Activated CD8-positive, alpha-beta T cell treated with anti-CD3 and anti-CD28 coated beads for 36 hours (primary cell): ENCODE measurements at regions not wholly inside any gene's neighbourhood (a gene's known extent, or its start where the extent isn't known, plus 50 kb on each side); places are given as distances from the start of the nearest gene placed in this dataset.
"Not testable (repeated sequence)": the region's sequence is repeated elsewhere in the genome, so short reads cannot be mapped to it uniquely, and the experiment has no call there.

Source experiments
- ATAC-seq: fragments of 200-7000 bp; cut with Tn5 transposase; one replicate; pipeline ENCODE4 v1.10.0; 2021; ENCODE audit warnings: mild to moderate bottlenecking, moderate library complexity
- CTCF ChIA-PET: fragments of 350-600 bp; sonication (Branson Sonifier 250); formaldehyde crosslinking; loops from one replicate; lab custom pipeline; 2021; ENCODE audit warnings: antibody characterized with exemption; lab: Charles Lee
- POLR2A ChIA-PET: fragments of 350-600 bp; sonication (Branson Sonifier 250); formaldehyde crosslinking; loops from one replicate; lab custom pipeline; 2021; ENCODE audit warnings: antibody characterized with exemption; lab: Charles Lee
- DNase-seq: peaks from one replicate; pipeline ENCODE4 v3.0.0-alpha.2; 2020
- H3K27ac Mint-ChIP-seq: one replicate; pipeline ENCODE4 v1.8.0; 2021; ENCODE audit warnings: mild to moderate bottlenecking, mixed read lengths
- H3K27me3 Mint-ChIP-seq: one replicate; pipeline ENCODE4 v1.8.0; 2021; ENCODE audit warnings: mixed read lengths
- H3K36me3 Mint-ChIP-seq: one replicate; pipeline ENCODE4 v1.8.0; 2021; ENCODE audit warnings: low read depth, mixed read lengths
- H3K4me1 Mint-ChIP-seq: one replicate; pipeline ENCODE4 v1.8.0; 2021; ENCODE audit warnings: low read depth, mixed read lengths
- H3K4me3 Mint-ChIP-seq: one replicate; pipeline ENCODE4 v1.8.0; 2021; ENCODE audit warnings: mild to moderate bottlenecking, moderate library complexity, mixed read lengths
- H3K9me3 Mint-ChIP-seq: one replicate; pipeline ENCODE4 v1.8.0; 2021; ENCODE audit warnings: mixed read lengths
- intact Hi-C: fragments of 100-400 bp; cut with micrococcal nuclease; formaldehyde crosslinking; loops from one replicate; pipeline ENCODE4 v1.10.0; 2022
- TF ChIP-seq, protein P1 (sequence below): fragments of 200-600 bp; IDR thresholded peaks from one replicate; pipeline ENCODE4 v1.8.0; 2022; ENCODE audit warnings: antibody characterized with exemption, mild to moderate bottlenecking

DNA sequence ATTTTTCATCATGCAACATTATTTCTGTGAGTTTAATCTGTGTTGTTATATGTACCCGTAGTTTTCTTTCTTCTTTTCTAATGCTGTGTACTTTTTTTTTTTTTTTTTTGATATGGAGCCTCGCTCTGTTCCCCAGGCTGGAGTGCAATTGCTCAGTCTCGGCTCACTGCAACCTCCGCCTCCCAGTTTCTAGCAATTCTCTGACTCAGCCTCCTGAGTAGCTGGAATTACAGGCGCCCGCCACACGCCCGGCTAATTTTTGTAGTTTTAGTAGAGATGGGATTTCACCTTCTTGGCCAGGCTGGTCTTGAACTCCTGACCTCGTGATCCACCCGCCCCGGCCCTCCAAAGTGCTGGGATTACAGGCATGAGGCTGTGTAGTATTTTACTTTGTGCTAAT lies 155.4 kb downstream of the GALR1 start:
- intact Hi-C loops: no loop called here
- no peak for DNase-seq
- Mint-ChIP-seq H3K9me3 (no peaks in the 10 kb centered on the region), H3K4me3 (no peak overlapping the region), H3K27me3 (no peaks in the 10 kb centered on the region), H3K36me3 (no peaks in the 10 kb centered on the region), H3K27ac (no peak overlapping the region), H3K4me1 (no peaks in the 10 kb centered on the region)
- CTCF ChIA-PET: no interaction called here
- TF ChIP-seq, protein P1, sequence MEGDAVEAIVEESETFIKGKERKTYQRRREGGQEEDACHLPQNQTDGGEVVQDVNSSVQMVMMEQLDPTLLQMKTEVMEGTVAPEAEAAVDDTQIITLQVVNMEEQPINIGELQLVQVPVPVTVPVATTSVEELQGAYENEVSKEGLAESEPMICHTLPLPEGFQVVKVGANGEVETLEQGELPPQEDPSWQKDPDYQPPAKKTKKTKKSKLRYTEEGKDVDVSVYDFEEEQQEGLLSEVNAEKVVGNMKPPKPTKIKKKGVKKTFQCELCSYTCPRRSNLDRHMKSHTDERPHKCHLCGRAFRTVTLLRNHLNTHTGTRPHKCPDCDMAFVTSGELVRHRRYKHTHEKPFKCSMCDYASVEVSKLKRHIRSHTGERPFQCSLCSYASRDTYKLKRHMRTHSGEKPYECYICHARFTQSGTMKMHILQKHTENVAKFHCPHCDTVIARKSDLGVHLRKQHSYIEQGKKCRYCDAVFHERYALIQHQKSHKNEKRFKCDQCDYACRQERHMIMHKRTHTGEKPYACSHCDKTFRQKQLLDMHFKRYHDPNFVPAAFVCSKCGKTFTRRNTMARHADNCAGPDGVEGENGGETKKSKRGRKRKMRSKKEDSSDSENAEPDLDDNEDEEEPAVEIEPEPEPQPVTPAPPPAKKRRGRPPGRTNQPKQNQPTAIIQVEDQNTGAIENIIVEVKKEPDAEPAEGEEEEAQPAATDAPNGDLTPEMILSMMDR: no peak
- ATAC-seq: no peak
- POLR2A ChIA-PET: no interaction called here

DNA sequence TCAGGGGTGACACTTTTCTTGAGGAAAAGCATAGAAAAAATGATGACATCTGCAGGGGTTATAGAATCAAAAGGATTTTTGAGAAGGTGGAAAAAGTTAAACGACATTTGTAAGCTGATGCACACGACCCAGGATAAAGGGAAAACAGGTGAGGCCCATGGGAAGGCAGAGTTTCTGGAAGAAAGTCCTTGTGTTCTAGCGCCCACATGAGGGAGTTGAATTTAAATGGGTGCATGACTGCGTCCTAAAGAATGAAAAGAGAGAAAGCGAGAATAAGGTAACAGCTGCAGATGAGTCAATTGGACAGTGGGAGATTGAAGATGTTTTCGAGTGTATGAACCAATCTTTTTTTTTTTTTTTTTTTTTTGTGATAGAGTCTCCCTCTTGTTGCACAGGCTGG lies 158.1 kb downstream of the GALR1 start:
- H3K4me1 Mint-ChIP-seq: no peaks in the 10 kb centered on the region
- intact Hi-C loops: no loop called here
- no peak overlapping the region for H3K4me3 Mint-ChIP-seq
- no peak for DNase-seq
- H3K9me3 Mint-ChIP-seq: no peaks in the 10 kb centered on the region
- no peaks in the 10 kb centered on the region for H3K27me3 Mint-ChIP-seq
- no peak overlapping the region for H3K27ac Mint-ChIP-seq
- POLR2A ChIA-PET: no interaction called here
- no peak for ATAC-seq
- CTCF ChIA-PET: no interaction called here
- H3K36me3 Mint-ChIP-seq: no peaks in the 10 kb centered on the region
- TF ChIP-seq, protein P1: no peak

DNA sequence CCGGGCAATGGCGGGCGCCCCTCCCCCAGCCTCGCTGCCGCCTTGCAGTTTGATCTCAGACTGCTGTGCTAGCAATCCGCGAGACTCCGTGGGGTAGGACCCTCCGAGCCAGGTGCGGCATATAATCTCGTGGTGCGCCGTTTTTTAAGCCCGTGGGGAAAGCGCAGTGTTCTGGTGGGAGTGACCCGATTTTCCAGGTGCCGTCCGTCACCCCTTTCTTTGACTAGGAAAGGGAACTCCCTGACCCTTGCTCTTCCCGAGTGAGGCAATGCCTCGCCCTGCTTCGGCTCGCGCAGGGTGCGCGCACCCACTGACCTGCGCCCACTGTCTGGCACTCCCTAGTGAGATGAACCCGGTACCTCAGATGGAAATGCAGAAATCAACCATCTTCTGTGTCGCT lies 171.9 kb downstream of the GALR1 start:
- POLR2A ChIA-PET, ATAC-seq, H3K27me3 Mint-ChIP-seq, DNase-seq, intact Hi-C loops, H3K36me3 Mint-ChIP-seq, H3K27ac Mint-ChIP-seq, H3K4me1 Mint-ChIP-seq, H3K9me3 Mint-ChIP-seq, H3K4me3 Mint-ChIP-seq, CTCF ChIA-PET: not testable (repeated sequence)

DNA sequence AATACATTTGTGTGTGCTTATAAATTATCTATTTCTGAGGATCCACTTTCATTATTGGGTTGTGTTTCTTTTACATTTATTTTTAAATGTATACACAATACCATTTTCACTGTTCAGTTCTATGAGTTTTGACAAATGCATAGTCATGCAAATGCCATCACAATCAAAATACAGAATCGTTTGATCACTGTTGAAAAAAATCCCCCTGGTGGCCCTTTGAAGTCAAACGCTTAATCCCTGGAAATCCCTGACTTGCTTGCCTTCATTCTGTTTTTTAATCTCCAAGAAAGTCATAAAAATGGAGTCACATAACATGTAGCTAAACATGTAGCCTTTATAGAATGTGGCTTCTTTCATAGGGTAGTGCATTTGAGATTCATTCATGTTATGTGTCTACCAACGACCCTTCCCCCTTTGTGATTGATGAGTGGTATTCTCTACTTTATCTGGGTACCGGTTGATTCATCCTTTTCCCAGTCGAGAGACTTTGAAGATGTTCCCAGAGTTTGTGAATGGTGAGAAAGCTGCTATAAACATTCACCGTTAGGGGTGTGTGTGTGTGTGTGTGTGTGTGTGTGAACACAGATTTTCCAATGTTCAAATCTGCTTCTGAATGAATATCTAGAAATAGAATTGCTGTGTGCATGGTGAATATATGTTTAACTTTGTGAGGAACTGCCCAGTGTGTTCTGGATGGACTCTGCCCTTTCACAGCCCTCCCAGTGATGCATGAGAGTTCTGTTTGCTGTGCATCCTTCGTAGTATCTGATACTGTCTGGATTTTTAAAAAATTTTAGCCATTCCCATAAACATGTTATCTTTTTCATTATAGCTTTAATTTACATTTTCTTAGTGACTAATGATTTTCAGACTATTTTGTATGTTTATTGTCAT lies 173.6 kb downstream of the GALR1 start:
- Mint-ChIP-seq H3K27me3 (peaks cover 9% of the 10 kb centered on the region), H3K9me3 (peaks cover 1% of the 10 kb centered on the region), H3K27ac (no peak overlapping the region), H3K4me3 (no peak overlapping the region), H3K36me3 (no peaks in the 10 kb centered on the region), H3K4me1 (no peaks in the 10 kb centered on the region)
- ChIA-PET CTCF (interaction anchor here (0.7 kb wide), 1 partner anchor 422 kb away, joined by 3 read pairs; no protein-coding TSS in a partner anchor), POLR2A (no interaction called here)
- intact Hi-C loops: no loop called here
- no peak for DNase-seq
- no peak for ATAC-seq
- TF ChIP-seq, protein P1: no peak

DNA sequence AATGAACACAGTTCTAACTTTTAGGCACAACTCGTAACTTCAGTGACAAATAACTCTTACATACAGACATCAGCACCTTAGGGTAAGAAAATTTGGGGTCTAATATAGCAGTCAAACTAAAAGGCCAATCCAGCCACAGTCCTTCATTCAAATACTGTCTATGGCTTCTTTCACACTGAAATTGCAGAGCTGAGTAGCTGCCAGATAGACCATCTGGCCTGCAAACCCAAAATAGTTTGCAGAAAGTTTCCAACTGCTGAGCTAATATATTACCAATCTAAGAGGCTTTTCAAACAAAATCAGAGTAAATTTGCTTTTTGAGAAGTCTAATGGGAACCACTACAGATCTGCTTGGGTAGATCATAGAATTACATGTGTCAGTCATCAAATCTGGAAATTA lies 183.4 kb downstream of the GALR1 start:
- Mint-ChIP-seq H3K27me3 (peaks cover 22% of the 10 kb centered on the region), H3K27ac (no peak overlapping the region), H3K9me3 (no peaks in the 10 kb centered on the region), H3K4me1 (no peaks in the 10 kb centered on the region), H3K4me3 (no peak overlapping the region), H3K36me3 (no peaks in the 10 kb centered on the region)
- DNase-seq (no peak), ATAC-seq (no peak)
- TF ChIP-seq, protein P1: no peak
- ChIA-PET CTCF (no interaction called here), POLR2A (no interaction called here)
- intact Hi-C loops: no loop called here
